EH (cell line): ENCODE measurements at regions not wholly inside any gene's neighbourhood (a gene's known extent, or its start where the extent isn't known, plus 50 kb on each side); places are given as distances from the start of the nearest gene placed in this dataset.
"Not testable (repeated sequence)": the region's sequence is repeated elsewhere in the genome, so short reads cannot be mapped to it uniquely, and the experiment has no call there.

Experiments
- DNase-seq: peaks from one replicate; pipeline ENCODE4 v3.0.0-alpha.2; 2015; ENCODE audit warnings: low read depth

GRCh38 chr18:22043837-22044236 is 125.6 kb upstream of the GATA6 start:
- DNase-seq = no peak

DNA sequence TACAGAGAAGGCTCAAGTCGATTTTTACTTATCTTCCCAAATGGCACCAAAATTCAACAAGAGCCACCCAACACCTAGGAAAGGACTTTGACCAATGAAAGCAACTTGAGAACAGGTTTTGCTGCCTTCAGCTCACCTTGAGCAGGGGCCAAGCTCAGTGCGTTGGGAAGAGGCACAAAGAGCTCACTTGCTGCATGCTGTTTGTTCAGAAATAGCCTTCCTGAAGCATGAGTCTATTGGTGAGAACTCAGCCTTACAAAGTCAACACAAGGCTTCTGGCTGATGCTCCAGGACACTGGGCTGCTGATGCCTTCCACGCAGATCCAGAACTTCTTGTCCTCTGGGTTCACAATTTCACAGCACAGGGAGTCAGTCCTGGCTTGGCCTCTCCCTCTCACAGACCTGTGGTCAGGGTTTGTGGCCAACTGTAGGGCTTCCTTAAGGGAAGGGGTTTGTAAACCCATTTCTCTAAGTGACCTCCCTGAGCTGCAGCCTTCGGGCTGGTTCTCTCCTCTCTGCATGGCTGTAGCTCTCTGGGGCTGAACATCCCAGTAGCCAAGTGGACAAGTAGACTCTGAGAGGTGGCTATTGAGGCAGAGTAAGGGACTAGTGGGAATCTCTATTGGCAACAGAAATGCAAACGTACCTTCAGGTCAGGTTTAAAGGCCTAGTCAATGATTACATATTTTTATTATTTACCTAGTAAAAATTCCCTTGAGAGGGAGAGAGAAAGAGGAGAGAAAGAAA is 124.7 kb upstream of the GATA6 start:
- DNase-seq = no peak

- DNase-seq = no peak
Observed at GRCh38 chr18:22045221-22045918, 124.0 kb upstream of the GATA6 start.

- DNase-seq = no peak
Observed at GRCh38 chr18:22046473-22046872, 122.9 kb upstream of the GATA6 start.

- DNase-seq = no peak
Observed at GRCh38 chr18:22047485-22047884, 121.9 kb upstream of the GATA6 start.

- DNase-seq = no peak
Observed at GRCh38 chr18:22048221-22048620, 121.2 kb upstream of the GATA6 start.

DNA sequence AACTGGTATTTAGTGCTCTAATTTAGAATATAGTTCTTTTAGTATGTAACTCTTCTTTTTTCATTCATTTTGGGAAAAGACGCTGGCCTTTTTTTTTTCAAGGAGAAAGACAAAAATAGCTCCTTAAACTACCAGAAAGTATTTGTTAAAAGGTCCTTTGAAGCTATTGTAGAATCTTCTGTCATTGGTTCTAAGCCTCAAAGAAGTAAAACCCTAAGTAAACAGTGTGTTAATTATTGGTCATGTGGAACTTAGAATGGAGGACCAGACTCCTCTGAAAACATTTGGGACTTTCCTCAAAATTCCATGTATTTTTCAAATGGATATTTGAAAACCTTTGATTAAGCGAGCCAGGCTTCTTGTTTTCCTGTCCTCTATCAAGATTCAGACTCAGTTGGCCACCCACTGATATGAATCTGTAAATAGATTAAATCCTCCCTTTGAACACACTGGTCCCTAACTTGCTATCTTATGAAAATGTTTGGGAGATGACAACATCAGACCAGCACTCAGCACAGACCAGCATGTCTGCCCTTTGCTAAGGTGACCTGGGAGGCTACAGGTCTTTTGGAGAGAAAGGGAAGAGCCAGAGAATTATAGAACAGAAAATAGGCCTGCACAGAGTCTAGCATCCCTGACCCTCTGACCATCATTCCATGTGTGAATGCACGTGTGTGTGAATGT is 120.3 kb upstream of the GATA6 start:
- no peak for DNase-seq

DNA sequence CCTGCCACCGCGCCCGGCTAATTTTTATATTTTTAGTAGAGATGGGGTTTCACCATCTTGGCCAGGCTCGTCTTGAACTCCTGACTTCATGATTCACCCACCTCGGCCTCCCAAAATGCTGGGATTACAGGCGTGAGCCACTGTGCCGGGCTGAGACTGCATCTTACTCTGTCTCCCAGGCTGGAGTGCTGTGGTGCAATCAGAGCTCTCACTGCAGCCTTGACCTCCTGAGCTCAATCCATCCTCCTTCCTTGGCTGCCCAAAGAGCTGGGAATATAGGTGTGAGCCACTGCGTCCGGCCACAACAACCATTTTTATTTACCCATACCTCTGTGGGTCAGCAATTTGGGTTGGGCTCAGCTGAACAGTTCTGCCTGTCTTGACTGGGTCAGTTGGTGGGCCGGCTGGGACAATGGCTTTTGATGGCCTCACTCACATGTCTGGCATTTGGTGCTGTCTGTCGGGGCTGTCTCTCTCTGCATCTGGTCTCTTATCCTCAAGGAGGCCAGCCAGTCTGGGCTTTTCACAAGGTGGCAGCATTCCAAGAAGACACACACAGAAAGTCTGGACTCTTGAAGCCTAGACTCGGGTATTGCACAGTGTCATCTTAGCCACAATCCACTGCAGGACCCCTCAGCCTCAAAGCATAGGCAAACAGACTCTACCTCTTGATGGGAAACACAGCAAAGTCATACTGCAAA is 116.8 kb upstream of the GATA6 start:
- DNase-seq = no peak

DNA sequence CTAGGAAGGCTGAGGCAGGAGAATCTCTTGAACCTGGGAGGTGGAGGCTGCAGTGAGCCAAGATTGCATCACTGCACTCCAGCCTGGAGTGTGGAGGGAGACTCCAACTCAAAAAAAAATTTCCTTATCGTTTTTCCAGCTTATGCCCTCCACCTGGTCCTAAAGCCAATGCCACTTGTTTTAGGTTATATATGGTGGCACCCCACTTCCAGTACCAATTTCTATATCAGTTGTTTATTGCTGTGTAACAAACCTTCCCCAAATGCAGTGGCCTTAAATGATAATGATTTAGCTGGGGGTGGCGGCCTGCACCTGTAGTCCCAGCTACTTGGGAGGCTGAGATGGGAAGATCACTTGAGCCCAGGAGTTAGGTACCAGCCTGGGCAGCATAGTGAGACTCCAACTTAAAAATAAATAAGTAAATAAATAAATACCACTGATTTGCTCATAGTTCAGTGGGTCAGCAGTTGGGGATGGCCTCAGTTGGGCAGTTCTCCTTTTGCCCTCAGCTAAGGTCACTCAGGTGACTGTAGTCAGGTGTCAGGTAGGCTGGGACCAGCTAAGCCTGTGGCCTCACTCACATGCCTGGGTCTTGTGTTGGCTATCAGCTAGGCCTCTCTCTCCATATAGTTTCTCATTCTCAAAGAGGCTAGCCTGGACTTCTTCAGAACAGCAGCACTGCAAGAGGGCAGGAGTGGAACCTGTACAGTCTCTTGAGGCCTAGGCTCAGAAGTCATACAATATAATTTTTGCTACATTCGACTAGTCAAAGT is 113.7 kb upstream of the GATA6 start:
- no peak for DNase-seq

GRCh38 chr18:22056950-22057349 is 112.4 kb upstream of the GATA6 start:
- DNase-seq = no peak

DNA sequence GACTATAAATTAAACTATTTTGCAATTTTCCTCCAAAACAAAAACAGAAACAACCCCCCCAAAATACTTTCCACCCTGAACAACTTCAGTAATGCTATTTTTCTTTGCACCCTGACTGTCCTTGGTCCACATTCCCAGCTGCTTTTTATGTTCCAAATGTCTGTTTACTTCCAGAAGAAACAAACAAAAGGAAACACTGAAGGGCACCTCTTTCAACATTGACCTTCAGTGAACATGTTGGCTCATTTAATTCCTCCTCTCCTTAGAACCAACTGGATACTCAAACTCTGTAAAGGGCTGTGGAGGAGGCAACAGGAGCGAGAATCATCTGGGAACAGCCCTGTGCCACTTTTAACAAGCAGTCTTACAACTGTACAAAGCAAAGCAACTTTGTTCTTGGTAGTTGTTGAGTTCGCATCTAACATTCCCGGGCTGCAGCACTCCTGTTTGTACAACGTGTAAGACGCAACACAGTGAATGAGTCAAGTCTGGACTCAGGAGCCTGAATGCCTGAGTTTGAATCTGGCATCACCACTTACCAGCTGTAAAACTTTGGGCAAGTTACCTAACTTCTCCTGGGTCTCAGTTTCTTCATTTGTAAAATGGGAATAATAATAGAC is 111.4 kb upstream of the GATA6 start:
- DNase-seq = no peak

GRCh38 chr18:22060361-22060760 is 109.0 kb upstream of the GATA6 start:
- DNase-seq = no peak

- no peak for DNase-seq
Observed at GRCh38 chr18:22063102-22063501, 106.3 kb upstream of the GATA6 start.

- no peak for DNase-seq
Observed at GRCh38 chr18:22063672-22064071, 105.7 kb upstream of the GATA6 start.

DNA sequence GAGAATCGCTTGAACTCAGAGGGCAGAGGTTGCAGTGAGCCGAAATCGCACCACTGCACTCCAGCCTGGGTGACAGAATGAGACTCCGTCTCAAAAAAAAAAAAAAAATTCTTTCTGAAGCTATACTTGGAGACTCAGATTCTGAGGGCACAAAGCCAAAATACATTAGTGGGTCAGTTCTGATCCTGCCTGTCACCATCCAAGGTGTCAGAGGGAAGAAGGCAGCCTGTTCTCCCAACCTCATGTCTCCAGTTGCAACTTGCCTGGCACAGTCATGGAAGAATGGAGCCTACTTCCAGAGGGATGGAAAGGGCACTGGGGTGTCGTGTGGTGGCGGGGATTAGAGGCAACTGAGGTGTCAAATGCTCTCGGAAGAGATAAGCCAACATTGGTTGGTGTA is 104.8 kb upstream of the GATA6 start:
- no peak for DNase-seq

DNA sequence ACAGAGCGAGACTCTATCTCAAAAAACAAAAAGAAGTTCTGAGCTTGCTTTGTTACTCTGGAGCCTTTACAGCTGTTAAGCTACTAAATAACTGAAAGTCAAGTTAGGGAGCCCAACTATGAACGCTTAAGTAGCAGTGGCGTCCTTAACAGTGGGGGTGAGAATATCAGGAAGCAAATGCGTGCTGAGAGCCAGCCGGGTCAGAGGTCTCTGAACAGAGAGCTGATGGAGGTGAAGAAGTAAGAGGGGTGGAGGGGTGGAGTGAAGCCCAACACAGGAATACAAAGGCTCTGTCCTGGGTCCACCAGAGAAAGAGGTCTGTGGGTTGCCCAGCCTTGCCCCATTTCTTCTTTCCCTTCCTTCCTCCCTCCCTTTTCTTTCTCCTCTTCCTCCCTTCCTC is 104.1 kb upstream of the GATA6 start:
- DNase-seq = no peak

DNA sequence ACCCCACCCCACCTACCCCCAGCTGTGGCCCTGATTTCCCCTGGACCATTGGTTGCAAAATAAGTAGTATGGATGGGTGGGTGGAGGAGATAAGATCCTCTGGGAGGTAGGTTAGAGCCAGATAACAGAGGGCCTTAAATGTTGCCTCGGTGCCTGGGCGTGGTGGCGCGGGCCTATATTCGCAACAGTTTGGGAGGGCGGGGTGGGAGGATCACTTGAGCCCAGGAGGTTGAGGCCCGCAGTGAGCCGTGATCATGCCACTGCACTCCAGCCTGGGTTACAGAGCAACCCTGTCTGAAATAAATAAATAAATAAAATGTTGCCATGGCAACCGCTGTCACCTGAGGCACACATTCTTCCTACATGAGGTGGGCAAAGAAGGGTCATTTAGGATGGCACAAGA is 103.3 kb upstream of the GATA6 start:
- no peak for DNase-seq

GRCh38 chr18:22067109-22067508 is 102.3 kb upstream of the GATA6 start:
- DNase-seq = no peak

- DNase-seq = no peak
Observed at GRCh38 chr18:22067682-22068081, 101.7 kb upstream of the GATA6 start.

- DNase-seq = not testable (repeated sequence)
Observed at GRCh38 chr18:22068784-22069183, 100.6 kb upstream of the GATA6 start.

DNA sequence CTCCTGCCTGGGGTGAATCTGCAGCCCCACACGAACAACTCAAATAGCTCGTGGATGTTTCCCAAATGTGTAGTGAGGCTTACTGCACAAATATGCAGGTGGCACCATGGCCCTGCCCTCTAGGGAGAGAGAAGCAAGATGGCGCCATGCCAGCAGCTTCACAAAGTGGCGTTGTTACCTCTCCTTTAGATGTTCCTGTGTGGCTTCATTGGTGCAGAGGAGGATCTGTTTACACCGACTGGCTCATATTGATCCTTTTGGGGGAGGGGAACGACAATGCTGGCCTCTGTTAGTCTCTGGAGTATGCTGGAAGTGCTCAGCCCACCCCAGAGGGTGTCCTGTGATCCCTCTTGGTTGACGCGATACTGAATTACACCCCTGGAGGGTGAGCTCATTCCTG is 99.5 kb upstream of the GATA6 start:
- no peak for DNase-seq
